ENCODE measurements at regions not wholly inside any gene's neighbourhood (a gene's known extent, or its start where the extent isn't known, plus 50 kb on each side); places are given as distances from the start of the nearest gene placed in this dataset.

DNA sequence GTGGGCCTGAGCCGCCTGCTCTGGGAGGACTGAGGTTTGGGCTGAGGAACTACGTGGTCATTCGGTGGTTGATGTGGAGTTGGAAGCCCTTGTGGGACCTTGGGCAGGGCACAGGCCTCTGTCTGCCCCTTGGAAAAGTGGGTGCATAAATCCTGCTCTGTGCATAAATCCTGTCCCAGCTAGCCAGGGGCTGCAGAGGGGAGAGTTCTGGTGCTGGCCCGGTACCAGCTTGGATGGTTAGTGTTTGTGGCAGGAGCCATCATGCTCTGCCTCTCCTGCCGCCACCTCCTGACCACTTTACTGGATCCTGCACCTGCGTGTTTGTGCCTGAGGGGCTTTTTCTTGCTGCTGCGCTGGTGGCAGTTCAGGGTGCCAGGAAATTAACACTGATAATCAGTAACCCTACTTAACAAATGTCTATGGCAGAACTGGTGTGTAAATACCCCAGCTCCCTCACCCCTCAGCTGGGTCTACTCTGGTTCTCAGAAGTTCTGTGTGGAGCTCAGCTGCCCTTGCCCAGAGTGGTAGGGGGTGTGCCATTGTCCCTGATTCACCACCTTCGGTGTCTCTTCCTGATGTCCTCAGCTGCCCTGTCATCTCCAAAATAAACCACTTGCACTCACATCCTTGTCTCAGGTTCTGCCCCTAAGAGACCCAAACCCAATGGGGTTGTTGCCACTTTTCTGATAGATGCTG, 156.8 kb downstream of the GLI2 start:
- TF ChIP-seq, protein P1, sequence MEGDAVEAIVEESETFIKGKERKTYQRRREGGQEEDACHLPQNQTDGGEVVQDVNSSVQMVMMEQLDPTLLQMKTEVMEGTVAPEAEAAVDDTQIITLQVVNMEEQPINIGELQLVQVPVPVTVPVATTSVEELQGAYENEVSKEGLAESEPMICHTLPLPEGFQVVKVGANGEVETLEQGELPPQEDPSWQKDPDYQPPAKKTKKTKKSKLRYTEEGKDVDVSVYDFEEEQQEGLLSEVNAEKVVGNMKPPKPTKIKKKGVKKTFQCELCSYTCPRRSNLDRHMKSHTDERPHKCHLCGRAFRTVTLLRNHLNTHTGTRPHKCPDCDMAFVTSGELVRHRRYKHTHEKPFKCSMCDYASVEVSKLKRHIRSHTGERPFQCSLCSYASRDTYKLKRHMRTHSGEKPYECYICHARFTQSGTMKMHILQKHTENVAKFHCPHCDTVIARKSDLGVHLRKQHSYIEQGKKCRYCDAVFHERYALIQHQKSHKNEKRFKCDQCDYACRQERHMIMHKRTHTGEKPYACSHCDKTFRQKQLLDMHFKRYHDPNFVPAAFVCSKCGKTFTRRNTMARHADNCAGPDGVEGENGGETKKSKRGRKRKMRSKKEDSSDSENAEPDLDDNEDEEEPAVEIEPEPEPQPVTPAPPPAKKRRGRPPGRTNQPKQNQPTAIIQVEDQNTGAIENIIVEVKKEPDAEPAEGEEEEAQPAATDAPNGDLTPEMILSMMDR (IDR thresholded peaks at IDR 0.05), result no peak
- Histone ChIP-seq H3K9me3 (ENCODE audit: control insufficient read depth, low read length) (no peaks in the 10 kb centered on the region), H3K4me3 (ENCODE audit: low read depth, low read length) (no peak overlapping the region), H3K9ac (no peak overlapping the region), H3K79me2 (no peaks in the 10 kb centered on the region), H3K4me2 (ENCODE audit: low read length) (no peak overlapping the region), H3K36me3 (ENCODE audit: control insufficient read depth, insufficient read depth, low read length) (no peaks in the 10 kb centered on the region), H3K27me3 (ENCODE audit: control insufficient read depth, insufficient read depth, low read length) (no peaks in the 10 kb centered on the region), H3K4me1 (no peaks in the 10 kb centered on the region), H3K27ac (no peak overlapping the region), H2AFZ (no peak overlapping the region)

DNA sequence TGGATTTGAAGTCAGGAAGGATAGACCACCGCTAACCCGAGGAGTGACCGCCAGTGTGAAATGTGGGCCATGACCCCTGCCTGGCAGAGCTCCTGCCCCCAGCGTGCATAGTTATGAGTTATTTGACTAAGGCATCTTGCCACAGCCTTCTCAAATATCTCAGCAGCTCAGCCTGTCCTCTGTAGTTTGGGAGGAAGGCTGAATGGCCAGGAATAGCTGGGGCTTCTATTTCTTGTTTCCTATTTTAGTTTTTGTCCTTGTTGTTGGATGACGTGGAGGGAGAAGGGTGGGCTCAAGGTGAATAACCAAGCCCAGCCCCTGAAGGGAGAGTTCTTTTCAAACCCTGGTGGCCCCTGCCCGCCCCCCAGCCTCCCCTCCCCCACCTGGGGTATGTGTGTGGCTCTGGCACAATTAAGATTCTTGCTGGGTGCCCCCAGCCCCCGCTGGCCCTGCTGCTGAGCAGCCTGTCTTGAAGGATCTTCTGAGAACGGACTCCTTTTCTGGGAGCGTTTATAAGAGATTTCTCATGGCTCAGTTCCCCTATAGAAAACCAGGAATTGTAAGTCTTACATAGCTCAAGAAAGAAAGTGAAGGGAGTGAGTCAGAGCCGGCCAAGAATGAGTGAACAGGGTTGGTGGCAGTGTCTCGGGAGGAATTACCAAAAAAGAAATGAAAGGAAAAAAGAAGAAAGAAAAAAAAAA, 157.4 kb downstream of the GLI2 start:
- Histone ChIP-seq H3K36me3 (ENCODE audit: control insufficient read depth, insufficient read depth, low read length) (no peaks in the 10 kb centered on the region), H3K9ac (no peak overlapping the region), H3K79me2 (no peaks in the 10 kb centered on the region), H2AFZ (no peak overlapping the region), H3K9me3 (ENCODE audit: control insufficient read depth, low read length) (no peaks in the 10 kb centered on the region), H3K4me3 (ENCODE audit: low read depth, low read length) (no peak overlapping the region), H3K4me2 (ENCODE audit: low read length) (no peak overlapping the region), H3K4me1 (no peaks in the 10 kb centered on the region), H3K27me3 (ENCODE audit: control insufficient read depth, insufficient read depth, low read length) (no peaks in the 10 kb centered on the region), H3K27ac (no peak overlapping the region)
- TF ChIP-seq, protein P1 (IDR thresholded peaks at IDR 0.05), result no peak

DNA sequence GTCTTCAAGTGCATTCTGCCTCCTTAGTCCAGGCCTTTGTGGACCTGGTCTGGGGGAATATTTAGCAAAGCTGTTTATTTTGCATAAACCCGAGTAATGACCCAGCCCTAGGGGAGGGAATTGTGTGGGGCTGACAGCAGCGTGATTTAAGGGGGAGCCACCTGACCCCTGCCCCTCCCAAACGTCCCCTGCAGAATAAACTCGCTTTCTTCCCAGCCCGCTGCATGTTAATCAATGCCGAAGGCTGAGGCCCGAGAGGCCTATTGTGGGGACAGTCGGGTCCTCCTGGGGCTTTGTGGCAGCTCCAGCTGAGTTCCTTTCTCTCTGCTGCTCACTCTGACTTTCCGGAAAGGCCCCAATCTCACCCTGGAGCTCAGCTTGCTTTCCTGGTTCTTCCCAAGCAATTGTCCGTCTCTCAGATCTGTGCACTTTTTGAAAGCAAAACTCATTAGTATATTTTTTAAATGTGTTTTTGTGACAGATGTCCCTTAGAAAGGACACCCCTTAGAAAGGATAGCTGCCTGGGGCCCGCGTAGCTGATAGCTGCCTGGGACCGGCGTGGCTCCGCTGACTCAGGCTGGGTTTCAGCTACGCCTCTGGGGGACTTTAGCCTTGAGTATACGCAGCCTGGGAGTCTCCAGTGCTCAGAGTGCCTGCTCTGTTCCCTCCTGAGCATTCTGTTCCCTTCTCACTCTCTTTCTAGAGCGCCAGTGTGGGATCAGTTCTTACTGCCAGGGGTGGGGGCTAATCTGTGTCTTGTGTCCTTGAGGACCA, 158.3 kb downstream of the GLI2 start:
- H3K4me2 ChIP-seq (ENCODE audit: low read length), result no peak overlapping the region
- no peak overlapping the region for H3K4me3 ChIP-seq (ENCODE audit: low read depth, low read length)
- TF ChIP-seq, protein P1 (IDR thresholded peaks at IDR 0.05), result no peak
- no peak overlapping the region for H3K27ac ChIP-seq
- H2AFZ ChIP-seq, result no peak overlapping the region
- no peaks in the 10 kb centered on the region for H3K36me3 ChIP-seq (ENCODE audit: control insufficient read depth, insufficient read depth, low read length)
- H3K9ac ChIP-seq, result no peak overlapping the region
- no peaks in the 10 kb centered on the region for H3K27me3 ChIP-seq (ENCODE audit: control insufficient read depth, insufficient read depth, low read length)
- H3K9me3 ChIP-seq (ENCODE audit: control insufficient read depth, low read length), result no peaks in the 10 kb centered on the region
- H3K79me2 ChIP-seq, result no peaks in the 10 kb centered on the region
- H3K4me1 ChIP-seq, result no peaks in the 10 kb centered on the region

DNA sequence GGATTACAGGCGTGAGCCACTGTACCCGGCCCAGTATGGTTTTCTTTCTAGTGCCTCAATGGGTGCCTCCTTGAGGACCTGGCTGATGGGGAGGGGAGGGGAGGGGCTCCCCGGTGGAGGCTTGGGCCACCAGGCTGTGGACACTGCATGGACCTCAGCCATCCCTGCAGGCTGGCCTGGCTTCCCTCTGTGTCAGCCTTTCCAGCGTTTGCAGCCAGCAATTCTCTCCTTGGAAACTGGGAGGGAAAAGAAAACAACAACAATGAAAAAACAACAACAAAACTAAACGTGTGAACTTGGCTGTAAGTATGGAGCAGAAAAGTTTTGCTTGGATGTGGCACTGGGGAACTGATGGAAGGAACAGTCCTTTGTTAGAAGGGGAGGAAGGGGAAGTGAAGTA, 159.3 kb downstream of the GLI2 start:
- Histone ChIP-seq H3K9me3 (ENCODE audit: control insufficient read depth, low read length) (no peaks in the 10 kb centered on the region), H3K27ac (no peak overlapping the region), H3K4me2 (ENCODE audit: low read length) (no peak overlapping the region), H3K9ac (no peak overlapping the region), H3K36me3 (ENCODE audit: control insufficient read depth, insufficient read depth, low read length) (no peaks in the 10 kb centered on the region), H3K4me3 (ENCODE audit: low read depth, low read length) (no peak overlapping the region), H3K79me2 (no peaks in the 10 kb centered on the region), H2AFZ (no peak overlapping the region), H3K27me3 (ENCODE audit: control insufficient read depth, insufficient read depth, low read length) (no peaks in the 10 kb centered on the region), H3K4me1 (no peaks in the 10 kb centered on the region)
- TF ChIP-seq, protein P1 (IDR thresholded peaks at IDR 0.05), result no peak

Data from parathyroid adenoma (tissue), 2 donors.